Smooth muscle cell (in vitro differentiated cells): ENCODE measurements at regions not wholly inside any gene's neighbourhood (a gene's known extent, or its start where the extent isn't known, plus 50 kb on each side); places are given as distances from the start of the nearest gene placed in this dataset.
"Not testable (repeated sequence)": the region's sequence is repeated elsewhere in the genome, so short reads cannot be mapped to it uniquely, and the experiment has no call there.

Experiments used
- DNase-seq: peaks from one replicate; lab custom pipeline; 2025; ENCODE audit not compliant: unreplicated experiment; lab: John Stamatoyannopoulos, UW
- H2AFZ ChIP-seq: fragments of 200-600 bp; sonication (generic); 2 replicates; pipeline ENCODE4 v1.6.0; 2016; ENCODE audit warnings: antibody characterized with exemption, low read depth, mild to moderate bottlenecking
- H3F3A ChIP-seq: fragments of 200-600 bp; sonication (generic); 2 replicates; pipeline ENCODE4 v1.6.0; 2017; ENCODE audit warnings: antibody characterized with exemption, low read depth
- H3K27ac ChIP-seq: fragments of 200-600 bp; sonication (generic); 2 replicates; pipeline ENCODE4 v1.5.1; 2016; ENCODE audit warnings: low read depth, mild to moderate bottlenecking
- H3K27me3 ChIP-seq: fragments of 200-600 bp; sonication (generic); 2 replicates; pipeline ENCODE4 v1.6.1; 2016; ENCODE audit warnings: low read depth, mild to moderate bottlenecking
- H3K36me3 ChIP-seq: fragments of 200-600 bp; sonication (generic); 2 replicates; pipeline ENCODE4 v1.5.1; 2016; ENCODE audit warnings: low read depth
- H3K4me1 ChIP-seq: fragments of 200-600 bp; sonication (generic); 2 replicates; pipeline ENCODE4 v1.5.1; 2016; ENCODE audit warnings: low read depth
- H3K4me2 ChIP-seq: fragments of 200-600 bp; sonication (generic); 2 replicates; pipeline ENCODE4 v1.6.0; 2016; ENCODE audit warnings: mild to moderate bottlenecking
- H3K4me3 ChIP-seq: fragments of 200-600 bp; sonication (generic); 2 replicates; pipeline ENCODE4 v1.5.1; 2016; ENCODE audit warnings: mild to moderate bottlenecking
- H3K79me2 ChIP-seq: fragments of 200-600 bp; sonication (generic); 2 replicates; pipeline ENCODE4 v1.6.0; 2016; ENCODE audit warnings: low read depth, mild to moderate bottlenecking
- H3K9ac ChIP-seq: fragments of 200-600 bp; sonication (generic); 2 replicates; pipeline ENCODE4 v1.6.0; 2016; ENCODE audit warnings: low read depth
- H3K9me3 ChIP-seq: fragments of 200-600 bp; sonication (generic); replicated peaks from 2 replicates; pipeline ENCODE4 v1.5.1; 2016; ENCODE audit warnings: low read depth
- H4K20me1 ChIP-seq: fragments of 200-600 bp; sonication (generic); 2 replicates; pipeline ENCODE4 v1.6.0; 2016; ENCODE audit warnings: low read depth
- CTCF ChIP-seq: fragments of 200-600 bp; sonication (generic); IDR thresholded peaks from 2 replicates; pipeline ENCODE4 v1.5.1; 2017; ENCODE audit warnings: borderline replicate concordance, mild to moderate bottlenecking, antibody characterized with exemption; ENCODE audit not compliant: insufficient read depth, poor library complexity, severe bottlenecking
- WGBS: methylation state at CpG from one replicate; pipeline ENCODE4 v1.1.7; 2016; ENCODE audit warnings: low lambda C conversion rate; 5-methylcytosine and 5-hydroxymethylcytosine counted together

GRCh38 chr16:48062681-48063080 lies 93.1 kb downstream of the ABCC12 start:
- Histone ChIP-seq H3K4me2 (no peak overlapping the region), H3K4me3 (no peak overlapping the region), H4K20me1 (no peaks in the 10 kb centered on the region), H2AFZ (no peak overlapping the region), H3K9me3 (no peaks in the 10 kb centered on the region), H3F3A (no peaks in the 10 kb centered on the region), H3K27ac (no peak overlapping the region), H3K27me3 (no peaks in the 10 kb centered on the region), H3K4me1 (no peaks in the 10 kb centered on the region), H3K36me3 (no peaks in the 10 kb centered on the region), H3K79me2 (no peaks in the 10 kb centered on the region), H3K9ac (no peak overlapping the region)
- no peak for DNase-seq
- no peak for TF ChIP-seq CTCF

- no peaks in the 10 kb centered on the region for H3K79me2 ChIP-seq
- no peak overlapping the region for H3K4me3 ChIP-seq
- TF ChIP-seq CTCF = no peak
- no peaks in the 10 kb centered on the region for H3K4me1 ChIP-seq
- H3F3A ChIP-seq = no peaks in the 10 kb centered on the region
- 99% methylated on average over 17 of the region's 17 CpGs for WGBS
- H3K36me3 ChIP-seq = no peaks in the 10 kb centered on the region
- H3K27ac ChIP-seq = no peak overlapping the region
- no peaks in the 10 kb centered on the region for H4K20me1 ChIP-seq
- no peaks in the 10 kb centered on the region for H3K27me3 ChIP-seq
- H3K9me3 ChIP-seq = no peaks in the 10 kb centered on the region
- no peak overlapping the region for H2AFZ ChIP-seq
- no peak overlapping the region for H3K4me2 ChIP-seq
- no peak overlapping the region for H3K9ac ChIP-seq
- no peak for DNase-seq
These were observed 95.9 kb downstream of the ABCC12 start for GRCh38 chr16:48059936-48060335.

GRCh38 chr16:48059190-48059589 lies 96.6 kb downstream of the ABCC12 start:
- not testable (repeated sequence) for H2AFZ ChIP-seq, H3K27me3 ChIP-seq, H3K9me3 ChIP-seq, H3K36me3 ChIP-seq, H3K27ac ChIP-seq, H4K20me1 ChIP-seq, DNase-seq, H3K4me1 ChIP-seq, H3K4me3 ChIP-seq, H3K79me2 ChIP-seq, H3K9ac ChIP-seq, H3K4me2 ChIP-seq, H3F3A ChIP-seq
- 97% methylated on average over 25 of the region's 25 CpGs for WGBS

- Histone ChIP-seq H4K20me1 (no peaks in the 10 kb centered on the region), H3K4me3 (no peak overlapping the region), H3K9ac (no peak overlapping the region), H2AFZ (no peak overlapping the region), H3F3A (no peaks in the 10 kb centered on the region), H3K4me1 (peaks cover 12% of the 10 kb centered on the region), H3K27me3 (no peaks in the 10 kb centered on the region), H3K27ac (no peak overlapping the region), H3K79me2 (no peaks in the 10 kb centered on the region), H3K36me3 (no peaks in the 10 kb centered on the region), H3K4me2 (no peak overlapping the region), H3K9me3 (no peaks in the 10 kb centered on the region)
- 93% methylated on average over 3 of the region's 3 CpGs for WGBS
- no peak for DNase-seq
- TF ChIP-seq CTCF = no peak
These were observed 98.7 kb downstream of the ABCC12 start for GRCh38 chr16:48057048-48057447.
